B cell (primary cell): ENCODE measurements at regions not wholly inside any gene's neighbourhood (a gene's known extent, or its start where the extent isn't known, plus 50 kb on each side); places are given as distances from the start of the nearest gene placed in this dataset.

ENCODE experiments used
- ATAC-seq: fragments of 200-7000 bp; cut with Tn5 transposase; one replicate; pipeline ENCODE4 v1.10.0; 2021; ENCODE audit warnings: low read depth, mild to moderate bottlenecking, moderate number of reproducible peaks, moderate library complexity
- CTCF ChIA-PET: fragments of 350-600 bp; sonication (Branson Sonifier 250); formaldehyde crosslinking; loops from one replicate; lab custom pipeline; 2021; ENCODE audit warnings: antibody characterized with exemption, inconsistent platforms; lab: Charles Lee
- POLR2A ChIA-PET: fragments of 350-600 bp; sonication (Branson Sonifier 250); formaldehyde crosslinking; loops from one replicate; lab custom pipeline; 2021; ENCODE audit warnings: antibody characterized with exemption; lab: Charles Lee
- DNase-seq: peaks from one replicate; pipeline ENCODE4 v3.0.0; 2013
- H2AFZ ChIP-seq: 2 replicates; pipeline ENCODE4 v1.6.1; 2012; ENCODE audit warnings: mild to moderate bottlenecking, low read depth, low read length; ENCODE audit not compliant: insufficient read depth, poor library complexity, severe bottlenecking
- H3K27ac ChIP-seq, 2 donors: 1 replicate in 1 of 2; 2 replicates in 1 of 2; pipeline ENCODE4 v1.5.1; 2012 to 2013; ENCODE audit warnings: low read length in 2 of 2, mild to moderate bottlenecking in 2 of 2, moderate library complexity in 1 of 2
- H3K27me3 ChIP-seq, 4 experiments: fragments of 200-600 bp in 1 of 4; sonication (generic) in 1 of 4; replicated peaks in 1 of 4; 1 replicate in 2 of 4; 2 replicates in 2 of 4; pipeline versions ENCODE4 v1.6.1 to v1.7.0; 2013 to 2016; ENCODE audit warnings: low read length in 3 of 4, mild to moderate bottlenecking in 2 of 4, mixed read lengths in 1 of 4, moderate library complexity in 1 of 4; ENCODE audit not compliant: insufficient read depth in 4 of 4, control insufficient read depth in 3 of 4; ENCODE audit errors: control extremely low read depth in 1 of 4
- H3K36me3 ChIP-seq, 2 experiments: replicated peaks in 1 of 2; 1 replicate in 1 of 2; 2 replicates in 1 of 2; pipeline versions ENCODE4 v1.6.1 to v1.7.1; 2013; ENCODE audit warnings: low read length in 1 of 2; ENCODE audit not compliant: insufficient read depth in 2 of 2, control insufficient read depth in 1 of 2; ENCODE audit errors: control extremely low read depth in 1 of 2, extremely low read depth in 1 of 2
- H3K4me1 ChIP-seq, 2 donors: fragments of 200-600 bp in 1 of 2; sonication (generic) in 1 of 2; 1 replicate in 1 of 2; 2 replicates in 1 of 2; pipeline versions ENCODE4 v1.5.1 to v1.6.1; 2013 to 2017; ENCODE audit warnings: low read length in 2 of 2; ENCODE audit not compliant: control insufficient read depth in 2 of 2, insufficient read depth in 2 of 2
- H3K4me2 ChIP-seq: replicated peaks from 2 replicates; pipeline ENCODE3; 2012; ENCODE audit warnings: mild to moderate bottlenecking, low read depth, low read length; ENCODE audit not compliant: poor library complexity, severe bottlenecking
- H3K4me3 ChIP-seq, 5 experiments: fragments of 200-600 bp in 1 of 5; sonication (generic) in 1 of 5; 1 replicate in 3 of 5; 2 replicates in 2 of 5; pipeline versions ENCODE4 v1.5.1 to v1.7.0; 2011 to 2016; ENCODE audit warnings: low read length in 4 of 5, mild to moderate bottlenecking in 4 of 5, low read depth in 2 of 5, control low read depth in 1 of 5, moderate library complexity in 1 of 5; ENCODE audit not compliant: insufficient read depth in 1 of 5; ENCODE audit errors: control extremely low read depth in 1 of 5, extremely low read depth in 1 of 5
- H3K79me2 ChIP-seq: fragments of 200-600 bp; sonication (generic); one replicate; pipeline ENCODE4 v1.6.0; 2016; ENCODE audit warnings: low read length; ENCODE audit not compliant: control insufficient read depth, insufficient read depth
- H3K9ac ChIP-seq: fragments of 200-600 bp; sonication (generic); 2 replicates; pipeline ENCODE4 v1.6.1; 2017; ENCODE audit warnings: mild to moderate bottlenecking, low read length, moderate library complexity
- H3K9me3 ChIP-seq, 3 donors: one replicate each; pipeline versions ENCODE4 v1.6.1 to v1.7.1; 2013; ENCODE audit warnings: low read length in 2 of 3; ENCODE audit not compliant: control insufficient read depth in 2 of 3, insufficient read depth in 1 of 3; ENCODE audit errors: control extremely low read depth in 1 of 3
- H4K20me1 ChIP-seq: 2 replicates; pipeline ENCODE4 v1.6.0; 2012; ENCODE audit warnings: mild to moderate bottlenecking, low read length; ENCODE audit not compliant: insufficient read depth, control insufficient read depth, poor library complexity, severe bottlenecking
- H3K27ac Mint-ChIP-seq: one replicate; pipeline ENCODE4 v1.8.0; 2021; ENCODE audit warnings: mixed read lengths
- H3K27me3 Mint-ChIP-seq: one replicate; pipeline ENCODE4 v1.8.0; 2021; ENCODE audit warnings: mixed read lengths
- H3K4me1 Mint-ChIP-seq: one replicate; pipeline ENCODE4 v1.8.0; 2021; ENCODE audit warnings: mixed read lengths
- H3K4me3 Mint-ChIP-seq: one replicate; pipeline ENCODE4 v1.8.0; 2021; ENCODE audit warnings: mixed read lengths
- H3K9me3 Mint-ChIP-seq: one replicate; pipeline ENCODE4 v1.8.0; 2022; ENCODE audit warnings: mixed read lengths; ENCODE audit not compliant: insufficient read depth
- EZH2 ChIP-seq: IDR thresholded peaks from 2 replicates; pipeline ENCODE4 v1.6.1; 2012; ENCODE audit warnings: borderline replicate concordance, low read depth, mild to moderate bottlenecking, moderate library complexity, low read length; ENCODE audit not compliant: insufficient read depth, poor library complexity, severe bottlenecking
- WGBS: methylation state at CpG from one replicate; pipeline ENCODE4 v1.1.5; 2013; ENCODE audit warnings: missing lambda C conversion rate; ENCODE audit not compliant: insufficient coverage; 5-methylcytosine and 5-hydroxymethylcytosine counted together
- intact Hi-C: fragments of 100-400 bp; cut with micrococcal nuclease; formaldehyde crosslinking; loops from one replicate; pipeline ENCODE4 v1.10.0; 2022
- TF ChIP-seq, protein P1 (sequence below): fragments of 200-600 bp; IDR thresholded peaks from one replicate; pipeline ENCODE4 v1.8.0; 2022; ENCODE audit warnings: antibody characterized with exemption, mild to moderate bottlenecking

DNA sequence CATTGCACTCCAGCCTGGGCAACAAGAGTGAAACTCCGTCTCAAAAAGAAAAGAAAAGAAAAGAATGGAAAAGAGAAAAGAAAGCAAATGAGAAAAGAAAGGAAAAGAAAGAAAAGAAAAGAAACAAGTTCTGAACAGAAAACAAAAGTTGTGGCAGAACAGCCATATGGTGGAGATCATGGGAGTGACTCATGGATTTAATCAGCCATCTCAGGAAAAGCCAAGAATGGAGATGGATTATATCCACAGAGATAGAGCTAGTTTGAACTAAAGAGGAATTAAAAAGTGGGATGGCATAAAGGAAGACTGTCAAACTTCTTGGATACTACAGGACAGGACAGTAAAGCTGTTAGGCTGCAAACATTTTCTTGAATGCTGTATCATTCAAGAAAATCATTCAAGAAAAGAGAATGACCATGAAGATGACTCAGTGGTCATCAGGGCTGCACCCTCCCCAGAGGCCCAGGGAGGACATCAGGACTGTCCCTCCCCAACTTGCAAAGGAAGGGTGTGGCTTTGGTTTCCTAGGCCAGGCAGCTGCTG is 120.6 kb downstream of the USP22 start:
- Histone ChIP-seq H3K9ac (no peak overlapping the region), H4K20me1 (no peaks in the 10 kb centered on the region), H3K4me3 (no peak overlapping the region), H3K36me3 (no peaks in the 10 kb centered on the region), H3K4me1 (no peaks in the 10 kb centered on the region), H3K79me2 (no peaks in the 10 kb centered on the region), H3K27me3 (peaks cover 0 to 9% (median 0%) of the 10 kb centered on the region in 4 experiments), H3K27ac (no peak overlapping the region), H3K4me2 (no peak overlapping the region), H3K9me3 (no peaks in the 10 kb centered on the region), H2AFZ (no peak overlapping the region)
- TF ChIP-seq, protein P1, sequence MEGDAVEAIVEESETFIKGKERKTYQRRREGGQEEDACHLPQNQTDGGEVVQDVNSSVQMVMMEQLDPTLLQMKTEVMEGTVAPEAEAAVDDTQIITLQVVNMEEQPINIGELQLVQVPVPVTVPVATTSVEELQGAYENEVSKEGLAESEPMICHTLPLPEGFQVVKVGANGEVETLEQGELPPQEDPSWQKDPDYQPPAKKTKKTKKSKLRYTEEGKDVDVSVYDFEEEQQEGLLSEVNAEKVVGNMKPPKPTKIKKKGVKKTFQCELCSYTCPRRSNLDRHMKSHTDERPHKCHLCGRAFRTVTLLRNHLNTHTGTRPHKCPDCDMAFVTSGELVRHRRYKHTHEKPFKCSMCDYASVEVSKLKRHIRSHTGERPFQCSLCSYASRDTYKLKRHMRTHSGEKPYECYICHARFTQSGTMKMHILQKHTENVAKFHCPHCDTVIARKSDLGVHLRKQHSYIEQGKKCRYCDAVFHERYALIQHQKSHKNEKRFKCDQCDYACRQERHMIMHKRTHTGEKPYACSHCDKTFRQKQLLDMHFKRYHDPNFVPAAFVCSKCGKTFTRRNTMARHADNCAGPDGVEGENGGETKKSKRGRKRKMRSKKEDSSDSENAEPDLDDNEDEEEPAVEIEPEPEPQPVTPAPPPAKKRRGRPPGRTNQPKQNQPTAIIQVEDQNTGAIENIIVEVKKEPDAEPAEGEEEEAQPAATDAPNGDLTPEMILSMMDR, result no peak
- TF ChIP-seq EZH2, result no peak
- CTCF ChIA-PET, result no interaction called here
- 88% methylated on average over 1 of the region's 1 CpG for WGBS
- H3K9me3 Mint-ChIP-seq, result no peaks in the 10 kb centered on the region
- ATAC-seq (no peak), DNase-seq (no peak)
- intact Hi-C loops, result no loop called here
- no peak overlapping the region for H3K27ac Mint-ChIP-seq
- H3K4me3 Mint-ChIP-seq, result no peak overlapping the region
- H3K27me3 Mint-ChIP-seq, result peaks cover 22% of the 10 kb centered on the region
- POLR2A ChIA-PET, result no interaction called here
- H3K4me1 Mint-ChIP-seq, result peaks cover 6% of the 10 kb centered on the region

DNA sequence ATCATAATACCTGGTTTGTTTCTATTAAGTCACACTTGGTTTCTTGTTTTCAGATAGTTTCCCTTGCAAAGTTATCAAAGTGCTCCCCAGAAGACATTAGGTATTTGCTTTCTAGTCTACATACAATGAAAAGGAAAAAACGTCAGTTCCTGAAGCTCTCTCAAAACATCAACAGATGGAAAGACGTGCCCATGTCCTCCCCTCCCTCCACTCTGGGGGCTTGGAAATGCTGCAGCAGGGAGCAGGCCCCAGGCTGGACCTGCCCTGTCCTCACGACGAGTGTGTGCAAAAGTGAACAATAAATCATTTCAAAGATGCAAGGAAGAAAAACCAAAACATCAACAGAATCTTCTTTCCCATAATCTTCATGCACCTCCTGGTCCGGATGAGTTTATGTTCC is 118.5 kb downstream of the USP22 start:
- 85% methylated on average over 3 of the region's 5 CpGs for WGBS
- Histone ChIP-seq H2AFZ (no peak overlapping the region), H3K79me2 (no peaks in the 10 kb centered on the region), H3K4me3 (no peak overlapping the region), H3K9me3 (no peaks in the 10 kb centered on the region), H3K27ac (no peak overlapping the region), H3K4me2 (no peak overlapping the region), H3K36me3 (no peaks in the 10 kb centered on the region), H3K9ac (no peak overlapping the region), H3K4me1 (no peaks in the 10 kb centered on the region), H3K27me3 (peaks cover 0 to 9% (median 0%) of the 10 kb centered on the region in 4 experiments), H4K20me1 (no peaks in the 10 kb centered on the region)
- Mint-ChIP-seq H3K27ac (no peak overlapping the region), H3K4me1 (peaks cover 6% of the 10 kb centered on the region), H3K9me3 (no peaks in the 10 kb centered on the region), H3K27me3 (peaks cover 15% of the 10 kb centered on the region), H3K4me3 (no peak overlapping the region)
- ATAC-seq (no peak), DNase-seq (no peak)
- CTCF ChIA-PET, result no interaction called here
- TF ChIP-seq, protein P1, result no peak
- no peak for TF ChIP-seq EZH2
- intact Hi-C loops, result no loop called here
- POLR2A ChIA-PET, result no interaction called here
